ENCODE measurements at regions not wholly inside any gene's neighbourhood (a gene's known extent, or its start where the extent isn't known, plus 50 kb on each side); places are given as distances from the start of the nearest gene placed in this dataset.

DNA sequence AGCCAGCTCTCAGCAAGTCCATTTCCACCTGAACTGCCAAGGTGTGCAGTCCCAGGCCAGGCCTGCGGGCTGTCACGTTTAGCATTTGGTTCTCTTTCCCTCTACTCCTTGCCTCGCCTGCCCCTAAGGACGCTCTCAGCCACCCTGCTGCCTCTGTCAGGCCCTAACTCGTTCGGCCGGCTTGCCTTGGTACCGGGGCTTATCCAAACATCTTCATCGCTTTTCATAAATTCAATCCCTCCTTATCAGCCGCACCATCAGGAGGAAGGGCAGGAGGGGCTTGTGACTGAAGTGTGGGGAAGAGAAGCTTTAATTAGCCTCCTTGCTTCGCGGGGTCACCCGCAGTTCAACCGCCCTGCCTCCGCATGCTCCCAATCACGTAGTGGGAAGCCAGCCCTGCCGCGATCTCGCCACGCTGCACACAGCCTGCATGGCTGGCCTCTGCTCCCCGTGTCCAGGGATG, 231.1 kb downstream of the SOX9 start:
- TF ChIP-seq, protein P1, sequence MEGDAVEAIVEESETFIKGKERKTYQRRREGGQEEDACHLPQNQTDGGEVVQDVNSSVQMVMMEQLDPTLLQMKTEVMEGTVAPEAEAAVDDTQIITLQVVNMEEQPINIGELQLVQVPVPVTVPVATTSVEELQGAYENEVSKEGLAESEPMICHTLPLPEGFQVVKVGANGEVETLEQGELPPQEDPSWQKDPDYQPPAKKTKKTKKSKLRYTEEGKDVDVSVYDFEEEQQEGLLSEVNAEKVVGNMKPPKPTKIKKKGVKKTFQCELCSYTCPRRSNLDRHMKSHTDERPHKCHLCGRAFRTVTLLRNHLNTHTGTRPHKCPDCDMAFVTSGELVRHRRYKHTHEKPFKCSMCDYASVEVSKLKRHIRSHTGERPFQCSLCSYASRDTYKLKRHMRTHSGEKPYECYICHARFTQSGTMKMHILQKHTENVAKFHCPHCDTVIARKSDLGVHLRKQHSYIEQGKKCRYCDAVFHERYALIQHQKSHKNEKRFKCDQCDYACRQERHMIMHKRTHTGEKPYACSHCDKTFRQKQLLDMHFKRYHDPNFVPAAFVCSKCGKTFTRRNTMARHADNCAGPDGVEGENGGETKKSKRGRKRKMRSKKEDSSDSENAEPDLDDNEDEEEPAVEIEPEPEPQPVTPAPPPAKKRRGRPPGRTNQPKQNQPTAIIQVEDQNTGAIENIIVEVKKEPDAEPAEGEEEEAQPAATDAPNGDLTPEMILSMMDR (IDR thresholded peaks at IDR 0.05): no peak
- TF ChIP-seq POLR2A (IDR thresholded peaks at IDR 0.05) (no peak), EP300 (IDR thresholded peaks at IDR 0.05) (no peak)

Measured in ovary (tissue), 3 donors.